Spleen (tissue), 7 donors: ENCODE measurements at regions not wholly inside any gene's neighbourhood (a gene's known extent, or its start where the extent isn't known, plus 50 kb on each side); places are given as distances from the start of the nearest gene placed in this dataset.

Experiments used
- POLR2A ChIP-seq, 3 donors: fragments of 450-650 bp; IDR thresholded peaks; one replicate each; pipeline ENCODE4 v1.5.1; 2017; ENCODE audit warnings: antibody characterized with exemption in 3 of 3, mild to moderate bottlenecking in 1 of 3
- POLR2AphosphoS5 ChIP-seq, 3 donors: sonication (generic); formaldehyde crosslinking; IDR thresholded peaks; one replicate each; pipeline ENCODE4 v1.5.1; 2017; ENCODE audit warnings: antibody characterized with exemption in 3 of 3
- TF ChIP-seq, protein P1 (sequence below), 11 experiments: fragments of 200-600 bp in 7 of 11; fragments of 450-650 bp in 4 of 11; sonication (generic) in 4 of 11; IDR thresholded peaks in 8 of 11; conservative IDR thresholded peaks in 3 of 11; 1 replicate in 7 of 11; 2 replicates in 4 of 11; pipeline versions ENCODE4 v1.4.0 to v1.8.0; 2016 to 2021; ENCODE audit warnings: antibody characterized with exemption in 11 of 11, inconsistent platforms in 4 of 11, mild to moderate bottlenecking in 1 of 11
- donor health status: DM: no; HTN: no; CAD: no; lungs with moderate emphysema.
- donor health status: DM: no; HTN: no; CAD: no.
- donor health status: DM: no; HTN: no; CAD: no.

GRCh38 chr3:163721596-163721995 is 1356.7 kb downstream of the SI start:
- no peak for TF ChIP-seq POLR2AphosphoS5 (IDR thresholded peaks at IDR 0.05)
- no peak for TF ChIP-seq POLR2A (IDR thresholded peaks at IDR 0.05)
- TF ChIP-seq, protein P1, sequence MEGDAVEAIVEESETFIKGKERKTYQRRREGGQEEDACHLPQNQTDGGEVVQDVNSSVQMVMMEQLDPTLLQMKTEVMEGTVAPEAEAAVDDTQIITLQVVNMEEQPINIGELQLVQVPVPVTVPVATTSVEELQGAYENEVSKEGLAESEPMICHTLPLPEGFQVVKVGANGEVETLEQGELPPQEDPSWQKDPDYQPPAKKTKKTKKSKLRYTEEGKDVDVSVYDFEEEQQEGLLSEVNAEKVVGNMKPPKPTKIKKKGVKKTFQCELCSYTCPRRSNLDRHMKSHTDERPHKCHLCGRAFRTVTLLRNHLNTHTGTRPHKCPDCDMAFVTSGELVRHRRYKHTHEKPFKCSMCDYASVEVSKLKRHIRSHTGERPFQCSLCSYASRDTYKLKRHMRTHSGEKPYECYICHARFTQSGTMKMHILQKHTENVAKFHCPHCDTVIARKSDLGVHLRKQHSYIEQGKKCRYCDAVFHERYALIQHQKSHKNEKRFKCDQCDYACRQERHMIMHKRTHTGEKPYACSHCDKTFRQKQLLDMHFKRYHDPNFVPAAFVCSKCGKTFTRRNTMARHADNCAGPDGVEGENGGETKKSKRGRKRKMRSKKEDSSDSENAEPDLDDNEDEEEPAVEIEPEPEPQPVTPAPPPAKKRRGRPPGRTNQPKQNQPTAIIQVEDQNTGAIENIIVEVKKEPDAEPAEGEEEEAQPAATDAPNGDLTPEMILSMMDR (IDR thresholded peaks at IDR 0.05 in 8 of 11, conservative IDR thresholded peaks at IDR 0.05 in 3 of 11): no peak
